Vagina (tissue), 2 donors: ENCODE measurements at regions not wholly inside any gene's neighbourhood (a gene's known extent, or its start where the extent isn't known, plus 50 kb on each side); places are given as distances from the start of the nearest gene placed in this dataset.

Experiments
- POLR2A ChIP-seq, 2 donors: fragments of 450-650 bp; IDR thresholded peaks; one replicate each; pipeline ENCODE4 v1.6.1; 2017; ENCODE audit warnings: antibody characterized with exemption in 2 of 2, mild to moderate bottlenecking in 2 of 2, moderate library complexity in 2 of 2
- POLR2AphosphoS5 ChIP-seq, 2 donors: sonication (generic); formaldehyde crosslinking; IDR thresholded peaks; one replicate each; pipeline ENCODE4 v1.9.0; 2017; ENCODE audit warnings: antibody characterized with exemption in 2 of 2, mild to moderate bottlenecking in 2 of 2, low read depth in 1 of 2; ENCODE audit not compliant: insufficient read depth in 1 of 2
- TF ChIP-seq, protein P1 (sequence below), 3 experiments: fragments of 450-650 bp in 2 of 3; fragments of 200-600 bp in 1 of 3; sonication (generic) in 1 of 3; IDR thresholded peaks; one replicate each; pipeline ENCODE4 v1.5.1; 2017 to 2019; ENCODE audit warnings: antibody characterized with exemption in 3 of 3, mild to moderate bottlenecking in 2 of 3, moderate library complexity in 2 of 3

DNA sequence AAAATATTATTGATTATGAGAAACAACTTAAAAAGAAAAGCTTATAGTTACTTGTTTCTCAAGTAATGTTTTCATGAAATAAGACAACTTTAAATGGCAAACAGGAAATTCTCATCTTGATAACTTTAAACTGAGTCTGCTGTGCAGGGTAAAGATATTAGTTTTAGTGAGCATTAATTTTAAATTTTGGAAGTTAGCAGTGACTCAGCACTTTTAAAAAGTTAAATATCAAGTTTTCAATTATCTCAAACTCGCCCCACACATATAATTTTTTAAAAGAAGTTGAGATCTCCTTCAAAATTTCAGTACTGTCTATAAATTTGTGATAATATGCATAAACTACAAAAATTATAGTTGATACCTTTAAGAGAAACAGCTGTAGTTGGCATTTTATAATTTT lies 337.3 kb upstream of the NT5E start:
- TF ChIP-seq POLR2A (IDR thresholded peaks at IDR 0.05) (no peak), POLR2AphosphoS5 (IDR thresholded peaks at IDR 0.05; ENCODE audit: insufficient read depth in 1 of 2, low read depth in 1 of 2) (no peak)
- TF ChIP-seq, protein P1, sequence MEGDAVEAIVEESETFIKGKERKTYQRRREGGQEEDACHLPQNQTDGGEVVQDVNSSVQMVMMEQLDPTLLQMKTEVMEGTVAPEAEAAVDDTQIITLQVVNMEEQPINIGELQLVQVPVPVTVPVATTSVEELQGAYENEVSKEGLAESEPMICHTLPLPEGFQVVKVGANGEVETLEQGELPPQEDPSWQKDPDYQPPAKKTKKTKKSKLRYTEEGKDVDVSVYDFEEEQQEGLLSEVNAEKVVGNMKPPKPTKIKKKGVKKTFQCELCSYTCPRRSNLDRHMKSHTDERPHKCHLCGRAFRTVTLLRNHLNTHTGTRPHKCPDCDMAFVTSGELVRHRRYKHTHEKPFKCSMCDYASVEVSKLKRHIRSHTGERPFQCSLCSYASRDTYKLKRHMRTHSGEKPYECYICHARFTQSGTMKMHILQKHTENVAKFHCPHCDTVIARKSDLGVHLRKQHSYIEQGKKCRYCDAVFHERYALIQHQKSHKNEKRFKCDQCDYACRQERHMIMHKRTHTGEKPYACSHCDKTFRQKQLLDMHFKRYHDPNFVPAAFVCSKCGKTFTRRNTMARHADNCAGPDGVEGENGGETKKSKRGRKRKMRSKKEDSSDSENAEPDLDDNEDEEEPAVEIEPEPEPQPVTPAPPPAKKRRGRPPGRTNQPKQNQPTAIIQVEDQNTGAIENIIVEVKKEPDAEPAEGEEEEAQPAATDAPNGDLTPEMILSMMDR (IDR thresholded peaks at IDR 0.05), result no peak
